ENCODE measurements at regions not wholly inside any gene's neighbourhood (a gene's known extent, or its start where the extent isn't known, plus 50 kb on each side); places are given as distances from the start of the nearest gene placed in this dataset.

GRCh38 chr7:101744588-101744987 is 72.8 kb upstream of the CUX1 start:
- no peak for TF ChIP-seq EZH2phosphoT487 (IDR thresholded peaks at IDR 0.05; ENCODE audit: borderline replicate concordance, low read length)
- no peak for TF ChIP-seq CTCF (IDR thresholded peaks at IDR 0.05; ENCODE audit: low read depth, low read length, poor library complexity, severe bottlenecking)
